KOPT-K1 (cell line): ENCODE measurements at regions not wholly inside any gene's neighbourhood (a gene's known extent, or its start where the extent isn't known, plus 50 kb on each side); places are given as distances from the start of the nearest gene placed in this dataset.
"Not testable (repeated sequence)": the region's sequence is repeated elsewhere in the genome, so short reads cannot be mapped to it uniquely, and the experiment has no call there.

Experiments
- H3K27ac ChIP-seq: fragments of 200-600 bp; sonication (generic); 2 replicates; pipeline ENCODE4 v1.5.1; 2016; ENCODE audit warnings: antibody characterized with exemption, mild to moderate bottlenecking, low read depth, low read length; ENCODE audit not compliant: poor library complexity, severe bottlenecking
- H3K36me3 ChIP-seq: fragments of 200-600 bp; sonication (generic); 2 replicates; pipeline ENCODE4 v1.5.1; 2017; ENCODE audit warnings: antibody characterized with exemption, mild to moderate bottlenecking, low read length, moderate library complexity; ENCODE audit not compliant: insufficient read depth
- H3K9me3 ChIP-seq: fragments of 200-600 bp; sonication (generic); 2 replicates; pipeline ENCODE4 v1.5.1; 2017; ENCODE audit warnings: antibody characterized with exemption, low read length, mild to moderate bottlenecking; ENCODE audit not compliant: insufficient read depth, poor library complexity, severe bottlenecking

DNA sequence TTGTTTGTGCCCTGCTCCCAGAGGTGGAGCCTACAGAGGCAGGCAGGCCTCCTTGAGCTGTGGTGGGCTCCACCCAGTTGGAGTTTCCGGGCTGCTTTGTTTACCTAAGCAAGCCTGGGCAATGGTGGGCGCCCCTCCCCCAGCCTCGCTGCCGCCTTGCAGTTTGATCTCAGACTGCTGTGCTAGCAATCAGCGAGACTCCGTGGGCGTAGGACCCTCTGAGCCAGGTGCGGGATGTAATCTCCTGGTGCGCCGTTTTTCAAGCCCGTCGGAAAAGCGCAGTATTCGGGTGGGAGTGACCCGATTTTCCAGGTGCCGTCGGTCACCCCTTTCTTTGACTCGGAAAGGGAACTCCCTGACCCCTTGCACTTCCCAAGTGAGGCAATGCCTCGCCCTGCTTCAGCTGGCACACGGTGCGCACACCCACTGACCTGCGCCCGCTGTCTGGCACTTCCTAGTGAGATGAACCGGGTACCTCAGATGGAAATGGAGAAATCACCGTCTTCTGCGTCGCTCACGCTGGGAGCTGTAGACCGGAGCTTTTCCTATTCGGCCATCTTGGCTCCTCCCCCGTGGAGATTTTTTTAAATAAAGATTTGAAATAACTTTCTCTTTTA lies 189.2 kb upstream of the WSB1 start:
- not testable (repeated sequence) for H3K27ac ChIP-seq, H3K36me3 ChIP-seq, H3K9me3 ChIP-seq

DNA sequence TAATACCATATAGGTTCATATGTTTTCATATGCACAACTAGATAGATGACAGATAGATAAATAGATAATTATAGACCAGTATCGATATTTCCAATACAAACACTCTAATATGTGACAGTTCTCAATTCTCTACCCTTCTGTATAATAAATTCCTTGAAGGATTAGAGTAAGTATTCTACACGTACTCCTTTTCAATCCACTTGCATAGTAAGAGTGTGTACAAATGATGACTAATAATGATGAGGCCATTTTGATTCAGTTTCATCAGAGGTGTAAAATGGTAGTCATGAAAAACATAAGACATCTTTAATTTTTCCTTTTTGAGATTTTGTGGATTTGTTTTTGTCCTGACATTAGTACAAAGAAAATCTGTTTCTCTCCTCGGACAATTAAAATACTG lies 188.3 kb upstream of the WSB1 start:
- Histone ChIP-seq H3K9me3 (no peaks in the 10 kb centered on the region), H3K27ac (no peak overlapping the region), H3K36me3 (no peaks in the 10 kb centered on the region)

DNA sequence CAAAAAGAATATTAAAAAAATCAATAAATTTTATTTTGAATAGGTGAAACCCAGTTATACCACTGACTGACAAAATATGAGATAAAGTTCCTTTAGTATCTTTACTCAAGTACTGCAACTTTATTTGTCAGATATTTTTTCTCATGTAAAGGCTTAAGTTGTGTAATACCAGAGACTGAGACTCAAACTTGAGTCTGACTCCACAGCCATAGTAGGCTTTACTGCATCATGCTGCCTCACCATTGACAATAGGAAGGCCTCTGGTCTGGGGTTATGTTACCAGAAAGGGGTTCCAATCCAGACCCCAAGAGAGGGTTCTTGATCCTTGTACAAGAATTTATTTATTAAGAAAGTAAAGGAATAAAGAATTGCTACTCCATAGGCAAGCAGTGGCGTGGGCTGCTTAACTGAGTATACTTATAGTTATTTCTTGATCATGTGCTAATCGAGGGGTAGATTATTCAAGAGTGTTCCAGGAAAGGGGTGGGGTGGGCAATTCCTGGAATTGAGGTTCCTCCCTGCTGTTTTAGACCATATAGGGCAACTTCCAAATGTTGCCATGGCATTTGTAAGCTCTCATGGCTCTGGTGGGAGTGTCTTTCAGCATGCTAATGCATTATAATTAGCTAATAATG lies 187.4 kb upstream of the WSB1 start:
- no peaks in the 10 kb centered on the region for H3K36me3 ChIP-seq
- no peak overlapping the region for H3K27ac ChIP-seq
- H3K9me3 ChIP-seq = no peaks in the 10 kb centered on the region

- Histone ChIP-seq H3K9me3 (no peaks in the 10 kb centered on the region), H3K36me3 (no peaks in the 10 kb centered on the region), H3K27ac (no peak overlapping the region)
Measured at GRCh38 chr17:27106982-27107360, 186.9 kb upstream of the WSB1 start.

DNA sequence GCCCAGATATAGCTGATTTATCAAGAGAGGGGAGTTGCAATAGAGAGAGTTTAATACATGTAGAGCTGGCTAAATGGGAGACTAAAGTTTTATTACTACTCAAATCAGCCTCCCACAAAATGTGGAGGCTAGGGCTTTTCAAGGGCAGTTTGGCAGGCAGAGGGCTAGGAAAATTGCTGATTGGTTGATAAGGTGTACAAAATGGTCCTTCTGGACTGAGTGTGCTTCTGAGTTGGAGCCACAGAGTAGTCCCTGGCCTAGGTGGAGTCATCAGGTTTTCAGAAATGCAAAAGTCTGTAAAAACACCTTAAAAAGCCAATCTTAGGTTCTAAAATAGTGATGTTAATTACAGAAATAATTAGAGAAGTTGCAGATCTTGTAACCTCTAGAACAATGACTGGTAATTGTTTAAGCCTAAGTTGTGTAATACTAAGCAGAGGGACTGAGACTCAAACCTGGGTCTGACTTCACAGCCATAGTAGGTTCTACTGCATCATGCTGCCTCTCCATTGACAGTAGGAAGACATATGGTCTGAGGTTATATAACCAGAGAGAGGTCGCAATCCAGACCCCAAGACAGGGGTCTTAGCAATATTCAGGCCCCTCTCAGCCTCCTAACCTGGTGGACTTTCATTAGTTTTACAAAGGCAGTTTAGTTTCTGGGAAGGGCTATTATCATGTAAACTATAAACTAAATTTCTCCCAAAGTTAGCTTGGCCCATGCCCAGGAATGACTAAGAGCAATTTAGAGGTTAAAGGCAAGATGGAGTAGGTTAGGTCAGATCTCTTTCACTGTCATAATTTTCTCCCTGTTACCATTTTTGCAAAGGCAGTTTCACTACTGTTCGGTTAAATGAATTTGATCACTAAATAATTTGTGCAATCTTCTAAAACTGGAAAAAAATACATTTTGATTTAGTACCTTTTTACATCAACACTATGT lies 186.3 kb upstream of the WSB1 start:
- H3K9me3 ChIP-seq, H3K27ac ChIP-seq, H3K36me3 ChIP-seq: not testable (repeated sequence)

- Histone ChIP-seq H3K27ac (no peak overlapping the region), H3K9me3 (no peaks in the 10 kb centered on the region), H3K36me3 (no peaks in the 10 kb centered on the region)
Measured at GRCh38 chr17:27109346-27109745, 184.6 kb upstream of the WSB1 start.

DNA sequence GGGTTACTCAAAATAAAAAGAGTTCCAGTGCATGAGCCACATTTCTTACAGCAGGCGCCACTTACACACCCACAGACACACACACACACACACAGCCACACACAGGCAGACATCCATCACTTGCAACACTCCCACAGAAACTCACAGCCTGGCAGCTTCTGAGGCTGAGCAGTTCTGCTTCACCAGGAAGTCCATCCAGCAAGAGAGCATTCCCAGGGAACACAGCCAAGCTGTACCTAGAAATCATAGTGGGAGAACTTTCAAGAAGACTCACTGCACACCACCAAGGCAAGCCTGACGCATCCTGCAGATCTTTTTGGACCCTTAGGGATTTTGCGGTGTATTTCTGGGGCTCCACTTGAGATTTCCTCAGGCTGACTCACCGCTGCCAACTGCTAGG lies 140.9 kb upstream of the WSB1 start:
- no peaks in the 10 kb centered on the region for H3K36me3 ChIP-seq
- peaks cover 22% of the 10 kb centered on the region for H3K9me3 ChIP-seq
- H3K27ac ChIP-seq = no peak overlapping the region

DNA sequence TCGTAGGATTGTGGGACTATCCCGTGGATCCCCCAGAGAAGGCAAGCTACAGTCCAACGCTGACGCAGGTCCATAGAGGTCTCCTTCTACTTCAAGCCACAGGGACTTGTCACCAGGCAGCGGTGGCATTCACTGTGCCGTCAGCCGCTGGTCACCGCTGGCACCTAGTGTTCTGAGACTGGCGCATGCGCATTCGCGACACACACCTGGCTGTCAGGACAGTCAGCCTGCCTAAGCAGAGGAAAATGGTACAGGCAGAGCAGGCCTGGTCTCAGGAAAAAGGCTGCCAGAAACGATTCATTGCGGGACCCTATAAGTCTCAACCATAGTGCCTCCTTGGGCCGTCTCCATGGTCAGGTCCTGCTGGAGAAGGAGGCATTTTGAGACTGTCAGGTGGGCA lies 138.0 kb upstream of the WSB1 start:
- no peaks in the 10 kb centered on the region for H3K36me3 ChIP-seq
- H3K9me3 ChIP-seq = peaks cover 29% of the 10 kb centered on the region
- no peak overlapping the region for H3K27ac ChIP-seq

GRCh38 chr17:27157297-27157696 lies 136.6 kb upstream of the WSB1 start:
- Histone ChIP-seq H3K9me3 (peaks cover 29% of the 10 kb centered on the region), H3K27ac (no peak overlapping the region), H3K36me3 (no peaks in the 10 kb centered on the region)

GRCh38 chr17:27157898-27158297 lies 136.0 kb upstream of the WSB1 start:
- H3K27ac ChIP-seq = no peak overlapping the region
- H3K9me3 ChIP-seq = peaks cover 29% of the 10 kb centered on the region
- H3K36me3 ChIP-seq = no peaks in the 10 kb centered on the region

GRCh38 chr17:27158382-27158781 lies 135.5 kb upstream of the WSB1 start:
- Histone ChIP-seq H3K9me3 (peaks cover 27% of the 10 kb centered on the region), H3K36me3 (no peaks in the 10 kb centered on the region), H3K27ac (no peak overlapping the region)

GRCh38 chr17:27180322-27180721 lies 113.6 kb upstream of the WSB1 start:
- Histone ChIP-seq H3K27ac (no peak overlapping the region), H3K9me3 (peaks cover 28% of the 10 kb centered on the region), H3K36me3 (no peaks in the 10 kb centered on the region)

GRCh38 chr17:27181379-27181925 lies 112.5 kb upstream of the WSB1 start:
- peaks cover 28% of the 10 kb centered on the region for H3K9me3 ChIP-seq
- H3K36me3 ChIP-seq, H3K27ac ChIP-seq: not testable (repeated sequence)

DNA sequence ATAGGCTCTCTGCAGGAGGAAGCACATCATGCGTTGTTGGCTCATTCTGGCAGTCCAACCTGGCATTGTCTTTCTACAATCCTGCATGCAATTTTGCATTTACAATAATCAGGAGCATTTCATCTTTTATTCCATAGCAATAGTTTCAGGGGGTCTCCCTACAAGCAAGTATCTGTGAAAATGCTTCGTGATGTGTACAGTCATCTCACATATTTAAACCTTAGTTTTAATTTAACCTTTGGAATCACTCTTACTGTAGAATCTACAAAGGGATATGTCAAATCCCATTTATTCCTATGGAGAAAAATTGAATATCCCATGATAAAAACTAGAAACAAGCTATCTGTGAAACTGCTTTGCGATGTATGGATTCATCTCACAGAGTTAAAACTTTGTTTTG lies 112.0 kb upstream of the WSB1 start:
- Histone ChIP-seq H3K27ac (no peak overlapping the region), H3K36me3 (no peaks in the 10 kb centered on the region), H3K9me3 (peaks cover 28% of the 10 kb centered on the region)

DNA sequence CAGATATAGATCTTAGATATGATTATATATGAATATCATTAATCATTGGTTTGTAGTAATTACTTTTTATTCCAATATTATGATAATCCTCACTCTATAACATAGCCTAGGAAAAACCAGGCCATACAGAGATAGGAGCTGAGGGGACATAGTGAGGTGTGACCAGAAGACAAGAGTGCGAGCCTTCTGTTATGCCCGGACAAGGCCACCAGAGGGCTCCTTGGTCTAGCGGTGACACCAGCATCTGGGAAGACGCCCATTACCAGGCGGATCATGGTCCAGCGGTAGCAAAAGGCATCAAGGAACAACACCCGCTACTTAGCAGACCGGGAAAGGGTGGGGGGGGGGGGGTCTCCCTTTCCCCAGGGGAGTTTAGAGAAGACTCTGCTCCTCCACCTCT lies 96.4 kb upstream of the WSB1 start:
- not testable (repeated sequence) for H3K36me3 ChIP-seq, H3K27ac ChIP-seq
- H3K9me3 ChIP-seq = peaks cover 23% of the 10 kb centered on the region
